ENCODE measurements at regions not wholly inside any gene's neighbourhood (a gene's known extent, or its start where the extent isn't known, plus 50 kb on each side); places are given as distances from the start of the nearest gene placed in this dataset.

DNA sequence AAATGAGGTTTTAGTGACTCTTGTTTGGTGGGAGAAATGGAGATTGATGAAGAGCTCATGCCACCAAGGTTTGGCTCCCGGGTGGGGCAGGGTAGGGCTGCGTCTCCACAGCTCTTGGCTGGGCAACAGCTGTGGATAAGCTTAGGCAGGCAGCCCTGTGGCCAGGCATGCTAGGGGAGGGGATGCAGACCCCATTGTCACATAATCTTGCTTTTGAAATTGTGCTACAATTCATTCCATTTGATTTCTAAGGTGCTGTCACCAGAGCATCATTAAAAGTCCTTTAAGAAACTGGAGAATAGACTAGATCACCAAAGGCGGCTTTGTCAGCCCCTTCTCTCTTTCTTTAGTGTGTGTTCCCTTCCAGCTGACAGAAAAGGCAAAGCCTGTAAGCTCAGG lies 574.2 kb upstream of the JAG1 start:
- ATAC-seq (no peak), DNase-seq (no peak)
- H3K4me3 ChIP-seq, result no peak overlapping the region
- TF ChIP-seq, protein P1, sequence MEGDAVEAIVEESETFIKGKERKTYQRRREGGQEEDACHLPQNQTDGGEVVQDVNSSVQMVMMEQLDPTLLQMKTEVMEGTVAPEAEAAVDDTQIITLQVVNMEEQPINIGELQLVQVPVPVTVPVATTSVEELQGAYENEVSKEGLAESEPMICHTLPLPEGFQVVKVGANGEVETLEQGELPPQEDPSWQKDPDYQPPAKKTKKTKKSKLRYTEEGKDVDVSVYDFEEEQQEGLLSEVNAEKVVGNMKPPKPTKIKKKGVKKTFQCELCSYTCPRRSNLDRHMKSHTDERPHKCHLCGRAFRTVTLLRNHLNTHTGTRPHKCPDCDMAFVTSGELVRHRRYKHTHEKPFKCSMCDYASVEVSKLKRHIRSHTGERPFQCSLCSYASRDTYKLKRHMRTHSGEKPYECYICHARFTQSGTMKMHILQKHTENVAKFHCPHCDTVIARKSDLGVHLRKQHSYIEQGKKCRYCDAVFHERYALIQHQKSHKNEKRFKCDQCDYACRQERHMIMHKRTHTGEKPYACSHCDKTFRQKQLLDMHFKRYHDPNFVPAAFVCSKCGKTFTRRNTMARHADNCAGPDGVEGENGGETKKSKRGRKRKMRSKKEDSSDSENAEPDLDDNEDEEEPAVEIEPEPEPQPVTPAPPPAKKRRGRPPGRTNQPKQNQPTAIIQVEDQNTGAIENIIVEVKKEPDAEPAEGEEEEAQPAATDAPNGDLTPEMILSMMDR (IDR thresholded peaks at IDR 0.05), result no peak
- no peaks in the 10 kb centered on the region for H3K36me3 ChIP-seq (ENCODE audit: low read depth)
- intact Hi-C loops (cut with DNase I, micrococcal nuclease), result no loop called here
- H3K9me3 ChIP-seq, result no peaks in the 10 kb centered on the region
- no peaks in the 10 kb centered on the region for H3K4me1 ChIP-seq (ENCODE audit: low read depth)

DNA sequence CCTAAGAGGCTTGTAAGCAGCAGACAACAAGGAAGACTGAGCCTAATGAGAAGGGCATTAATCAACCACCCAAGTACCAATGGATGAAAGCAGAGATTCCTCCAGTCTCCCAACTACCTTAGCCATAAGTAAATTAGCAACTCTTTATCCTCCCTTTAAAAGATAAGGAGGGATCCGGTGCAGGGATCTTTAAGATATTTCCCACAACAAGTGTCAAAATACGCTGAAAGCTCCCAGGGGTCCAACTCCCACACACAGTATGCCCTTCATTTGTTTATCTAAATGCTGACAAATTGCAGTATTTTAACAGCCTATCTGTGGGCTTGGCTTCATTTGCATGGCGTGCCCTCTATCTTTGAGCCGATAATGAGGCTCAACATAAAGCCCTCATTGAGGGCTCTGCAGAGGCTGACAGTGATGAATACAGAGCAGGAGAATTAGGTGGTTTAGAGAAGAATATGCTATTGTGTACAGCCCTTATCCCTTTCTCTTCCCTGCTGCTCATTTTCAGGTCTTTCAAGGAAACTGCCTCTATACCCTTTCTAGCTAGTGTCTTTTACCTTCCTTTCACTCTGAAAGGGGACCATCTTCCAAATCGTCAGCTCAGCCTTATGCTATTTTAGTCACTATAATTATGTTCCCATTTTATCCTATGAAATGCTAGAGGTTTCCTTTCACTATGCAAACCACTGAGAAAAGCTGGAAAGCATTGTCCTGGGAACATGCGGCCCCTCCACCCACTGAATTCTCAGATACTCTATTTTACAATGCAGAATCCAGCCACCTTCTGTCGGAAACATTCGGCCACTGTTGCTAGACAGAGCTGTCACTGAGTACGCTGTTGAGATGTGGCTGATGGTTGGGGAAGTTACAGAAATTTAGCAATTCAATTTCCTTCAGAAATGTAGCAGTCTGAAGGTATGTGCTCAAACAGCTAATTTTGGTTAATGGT lies 575.2 kb upstream of the JAG1 start:
- TF ChIP-seq, protein P1 (IDR thresholded peaks at IDR 0.05), result no peak
- intact Hi-C loops (cut with DNase I, micrococcal nuclease), result no loop called here
- ATAC-seq (no peak), DNase-seq (no peak)
- no peak overlapping the region for H3K4me3 ChIP-seq
- no peaks in the 10 kb centered on the region for H3K9me3 ChIP-seq
- no peaks in the 10 kb centered on the region for H3K36me3 ChIP-seq (ENCODE audit: low read depth)
- H3K4me1 ChIP-seq (ENCODE audit: low read depth), result no peaks in the 10 kb centered on the region

DNA sequence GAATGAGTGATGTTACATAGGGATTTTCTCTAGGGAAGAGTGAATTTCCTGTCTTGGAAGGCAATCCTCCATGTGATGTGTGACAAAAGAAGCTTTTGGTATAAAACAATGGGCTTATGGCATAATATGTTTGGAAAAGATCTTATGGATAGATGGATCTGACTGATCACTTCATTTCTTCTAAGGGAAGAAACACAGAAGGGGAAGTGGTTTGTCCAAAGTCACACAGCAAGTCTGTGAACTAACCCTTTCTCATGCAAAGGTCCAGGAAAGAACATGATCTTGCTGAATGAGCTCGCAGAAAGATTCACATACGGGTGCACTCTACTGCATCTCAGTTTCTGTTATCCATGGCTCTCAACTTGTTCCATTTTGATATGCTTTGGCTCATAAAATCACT lies 575.9 kb upstream of the JAG1 start:
- Histone ChIP-seq H3K4me3 (no peak overlapping the region), H3K36me3 (ENCODE audit: low read depth) (no peaks in the 10 kb centered on the region), H3K9me3 (no peaks in the 10 kb centered on the region), H3K4me1 (ENCODE audit: low read depth) (no peaks in the 10 kb centered on the region)
- ATAC-seq, result no peak
- TF ChIP-seq, protein P1 (IDR thresholded peaks at IDR 0.05), result no peak
- intact Hi-C loops (cut with DNase I, micrococcal nuclease), result no loop called here
- no peak for DNase-seq

DNA sequence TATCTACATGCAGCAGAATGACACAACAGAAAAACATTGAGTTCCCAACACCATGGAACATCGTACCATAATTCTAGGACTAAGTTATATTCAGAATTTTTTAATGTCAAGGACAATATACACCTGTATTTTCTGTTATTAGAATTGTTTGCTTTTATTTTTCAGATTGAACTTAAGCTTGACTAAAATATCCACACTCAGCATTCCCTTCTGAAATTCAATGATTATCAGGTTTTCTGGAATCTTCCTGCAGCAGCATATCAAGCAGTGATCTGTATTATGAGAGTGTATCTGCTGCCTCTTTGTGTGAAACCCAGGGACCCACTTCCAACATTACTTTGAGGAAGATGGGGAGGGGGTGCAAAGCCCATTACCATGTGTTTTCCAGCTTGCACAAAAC lies 578.6 kb upstream of the JAG1 start:
- no peaks in the 10 kb centered on the region for H3K36me3 ChIP-seq (ENCODE audit: low read depth)
- H3K4me1 ChIP-seq (ENCODE audit: low read depth), result no peaks in the 10 kb centered on the region
- H3K9me3 ChIP-seq, result no peaks in the 10 kb centered on the region
- TF ChIP-seq, protein P1 (IDR thresholded peaks at IDR 0.05), result no peak
- ATAC-seq, result no peak
- H3K4me3 ChIP-seq, result no peak overlapping the region
- DNase-seq, result no peak
- intact Hi-C loops (cut with DNase I, micrococcal nuclease), result no loop called here

DNA sequence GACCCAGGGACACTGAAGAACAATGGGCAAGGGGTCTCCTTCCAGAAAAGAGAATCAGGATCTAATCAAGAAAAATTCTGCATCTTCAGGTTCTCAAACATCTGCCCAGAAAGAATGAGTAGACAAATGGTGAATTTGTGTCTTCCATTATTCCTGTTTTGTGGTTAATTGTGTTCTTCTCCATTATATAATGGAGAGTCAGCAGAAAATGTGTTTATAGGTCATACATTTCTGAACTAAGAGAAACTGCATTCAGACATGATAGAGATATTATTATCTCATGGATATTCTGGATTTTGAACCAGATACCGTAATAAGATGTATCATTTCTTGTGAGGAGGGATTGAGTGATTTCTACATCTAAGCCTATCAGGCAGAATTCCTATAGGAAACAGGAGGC lies 581.7 kb upstream of the JAG1 start:
- TF ChIP-seq, protein P1 (IDR thresholded peaks at IDR 0.05), result no peak
- intact Hi-C loops (cut with DNase I, micrococcal nuclease), result no loop called here
- no peaks in the 10 kb centered on the region for H3K36me3 ChIP-seq (ENCODE audit: low read depth)
- no peaks in the 10 kb centered on the region for H3K9me3 ChIP-seq
- ATAC-seq (no peak), DNase-seq (no peak)
- H3K4me3 ChIP-seq, result no peak overlapping the region
- H3K4me1 ChIP-seq (ENCODE audit: low read depth), result no peaks in the 10 kb centered on the region

Data from mucosa of descending colon (tissue), 3 donors.